Activated naive CD4-positive, alpha-beta T cell treated with anti-CD3 and anti-CD28 coated beads, Interleukin-2, amount 10 ng/mL, durations not matched to agents 7 days and 5 days (primary cell): ENCODE measurements at regions not wholly inside any gene's neighbourhood (a gene's known extent, or its start where the extent isn't known, plus 50 kb on each side); places are given as distances from the start of the nearest gene placed in this dataset.

Source experiments
- CTCF ChIA-PET: fragments of 350-600 bp; sonication (Branson Sonifier 250); formaldehyde crosslinking; loops from one replicate; lab custom pipeline; 2021; ENCODE audit warnings: antibody characterized with exemption; lab: Charles Lee
- DNase-seq: peaks from one replicate; pipeline ENCODE4 v3.0.0-alpha.2; 2020
- H3K27ac Mint-ChIP-seq: one replicate; pipeline ENCODE4 v1.8.0; 2021; ENCODE audit warnings: mild to moderate bottlenecking, moderate library complexity, mixed read lengths
- H3K27me3 Mint-ChIP-seq: one replicate; pipeline ENCODE4 v1.8.0; 2021; ENCODE audit warnings: mild to moderate bottlenecking, mixed read lengths
- H3K36me3 Mint-ChIP-seq: one replicate; pipeline ENCODE4 v1.8.0; 2021; ENCODE audit warnings: mixed read lengths
- H3K4me1 Mint-ChIP-seq: one replicate; pipeline ENCODE4 v1.8.0; 2021; ENCODE audit warnings: mixed read lengths
- H3K4me3 Mint-ChIP-seq: one replicate; pipeline ENCODE4 v1.8.0; 2021; ENCODE audit warnings: mild to moderate bottlenecking, moderate library complexity, mixed read lengths
- H3K9me3 Mint-ChIP-seq: one replicate; pipeline ENCODE4 v1.8.0; 2021; ENCODE audit warnings: mixed read lengths

DNA sequence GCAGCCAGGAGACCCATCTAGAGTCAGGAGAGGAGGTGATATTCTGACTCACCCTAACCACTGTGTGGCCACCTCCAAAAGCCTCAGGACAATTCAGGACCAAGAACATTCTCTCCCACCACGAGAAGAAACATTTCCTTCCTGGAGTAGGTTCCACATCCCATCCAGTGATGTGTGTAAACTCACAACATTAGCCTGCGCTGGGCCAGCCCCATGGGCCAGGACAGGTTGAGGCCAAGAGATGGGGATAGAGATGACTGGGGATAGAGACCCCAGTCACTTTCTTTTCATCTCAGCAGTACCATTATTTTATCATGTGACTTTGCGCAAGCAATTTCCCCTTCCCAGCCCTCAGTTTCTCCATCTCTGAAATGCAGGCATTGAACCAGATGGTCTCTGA is 126.6 kb upstream of the PTPRT start:
- no peaks in the 10 kb centered on the region for H3K27me3 Mint-ChIP-seq

DNA sequence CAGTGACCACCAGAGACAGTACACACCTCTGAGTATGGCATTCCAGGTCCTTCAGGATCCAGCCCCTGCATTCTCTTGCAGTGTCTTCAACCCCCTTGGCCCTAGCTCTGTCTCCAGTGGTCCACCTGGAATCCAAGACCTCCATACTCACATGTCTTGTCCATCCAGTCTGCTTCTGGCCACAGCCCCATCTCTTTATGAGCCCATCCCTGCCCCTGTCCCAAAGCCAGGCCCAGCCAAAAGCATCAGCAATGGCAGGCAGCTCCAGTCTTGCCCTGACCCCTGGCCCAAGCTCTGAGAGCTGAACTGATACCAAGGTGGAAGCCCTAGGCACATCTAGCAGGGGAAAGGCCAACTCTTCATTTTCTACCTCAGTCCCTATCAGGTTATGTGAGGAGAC is 119.6 kb upstream of the PTPRT start:
- no peaks in the 10 kb centered on the region for H3K4me1 Mint-ChIP-seq
- no peak for DNase-seq
- no peak overlapping the region for H3K4me3 Mint-ChIP-seq
- CTCF ChIA-PET, result no interaction called here
- H3K27me3 Mint-ChIP-seq, result peaks cover 4% of the 10 kb centered on the region
- H3K36me3 Mint-ChIP-seq, result no peaks in the 10 kb centered on the region
- H3K9me3 Mint-ChIP-seq, result peaks cover 7% of the 10 kb centered on the region
- no peak overlapping the region for H3K27ac Mint-ChIP-seq

More for the DNA sequence above, 126.6 kb upstream of the PTPRT start:
- H3K27ac Mint-ChIP-seq, result no peak overlapping the region
- no peaks in the 10 kb centered on the region for H3K36me3 Mint-ChIP-seq
- no peak for DNase-seq
- no peaks in the 10 kb centered on the region for H3K4me1 Mint-ChIP-seq
- no peaks in the 10 kb centered on the region for H3K9me3 Mint-ChIP-seq
- CTCF ChIA-PET, result no interaction called here
- H3K4me3 Mint-ChIP-seq, result no peak overlapping the region

DNA sequence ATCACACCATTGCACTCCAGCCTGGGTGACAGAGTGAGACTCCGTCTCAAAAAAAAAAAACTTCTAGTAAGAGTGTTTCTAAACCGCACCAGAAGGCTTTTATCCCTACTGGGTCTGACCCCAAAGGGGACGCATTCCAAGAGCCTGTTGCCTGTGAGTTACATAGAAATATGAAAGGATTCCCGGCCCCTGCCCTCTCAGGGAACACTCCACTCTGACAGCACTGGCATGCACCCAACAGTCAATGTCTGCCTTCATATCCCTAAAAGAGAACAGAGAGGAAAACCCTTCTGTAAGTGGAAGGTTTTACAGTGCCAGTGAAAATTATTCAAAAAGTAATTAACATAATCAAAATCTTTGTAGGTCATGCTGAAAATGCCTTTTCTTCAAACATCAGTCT is 117.1 kb upstream of the PTPRT start:
- DNase-seq, result no peak
- H3K4me1 Mint-ChIP-seq, result no peaks in the 10 kb centered on the region
- H3K4me3 Mint-ChIP-seq, result no peak overlapping the region
- peaks cover 7% of the 10 kb centered on the region for H3K9me3 Mint-ChIP-seq
- H3K36me3 Mint-ChIP-seq, result no peaks in the 10 kb centered on the region
- peaks cover 4% of the 10 kb centered on the region for H3K27me3 Mint-ChIP-seq
- CTCF ChIA-PET, result no interaction called here
- no peak overlapping the region for H3K27ac Mint-ChIP-seq

DNA sequence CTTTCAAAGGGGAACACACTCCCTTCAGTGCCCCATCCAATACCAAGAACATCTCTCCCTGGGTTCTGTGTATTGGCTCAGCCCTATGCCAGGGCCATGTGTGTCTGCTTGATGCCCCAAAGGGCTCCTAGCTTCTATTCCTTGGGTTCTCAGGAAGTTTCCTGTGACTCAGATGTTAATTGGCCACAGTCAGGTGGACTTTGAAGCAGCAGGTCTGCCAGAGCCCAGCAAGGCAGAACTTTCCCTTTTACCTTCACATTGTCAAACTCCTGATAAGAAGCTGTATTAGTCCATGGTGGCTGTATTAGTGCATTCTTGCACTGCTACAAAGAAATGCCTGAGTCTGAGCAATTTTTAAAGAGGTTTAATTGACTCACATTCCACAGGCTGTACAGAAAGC is 116.0 kb upstream of the PTPRT start:
- no peak overlapping the region for H3K4me3 Mint-ChIP-seq
- peaks cover 7% of the 10 kb centered on the region for H3K9me3 Mint-ChIP-seq
- H3K36me3 Mint-ChIP-seq, result no peaks in the 10 kb centered on the region
- no peak for DNase-seq
- no peak overlapping the region for H3K27ac Mint-ChIP-seq
- no peaks in the 10 kb centered on the region for H3K4me1 Mint-ChIP-seq
- CTCF ChIA-PET, result interaction anchor here (0.7 kb wide), 1 partner anchor 232 kb away, joined by 3 read pairs; no protein-coding TSS in a partner anchor
- H3K27me3 Mint-ChIP-seq, result peaks cover under 1% of the 10 kb centered on the region

DNA sequence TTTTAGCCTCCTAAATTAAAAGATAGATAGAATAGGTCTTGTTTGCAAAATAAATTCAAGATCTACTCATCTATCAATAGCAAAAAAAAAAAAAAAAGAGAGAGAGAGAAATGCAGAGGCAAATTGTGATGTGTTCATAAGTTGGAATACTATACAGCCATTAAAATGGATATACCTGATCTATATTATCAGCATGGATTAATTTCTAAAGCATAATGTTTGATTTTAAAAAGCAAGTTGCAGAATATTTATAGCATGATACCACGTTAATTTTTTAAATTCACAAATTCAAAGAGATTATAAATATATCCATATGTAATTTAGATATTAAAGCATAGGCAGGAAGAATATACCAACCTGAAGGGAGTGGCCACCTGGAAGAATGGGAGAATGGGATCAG is 114.9 kb upstream of the PTPRT start:
- no peaks in the 10 kb centered on the region for H3K36me3 Mint-ChIP-seq
- no peak overlapping the region for H3K27ac Mint-ChIP-seq
- H3K27me3 Mint-ChIP-seq, result no peaks in the 10 kb centered on the region
- CTCF ChIA-PET, result no interaction called here
- no peak overlapping the region for H3K4me3 Mint-ChIP-seq
- no peaks in the 10 kb centered on the region for H3K4me1 Mint-ChIP-seq
- DNase-seq, result no peak
- H3K9me3 Mint-ChIP-seq, result peaks cover 5% of the 10 kb centered on the region

DNA sequence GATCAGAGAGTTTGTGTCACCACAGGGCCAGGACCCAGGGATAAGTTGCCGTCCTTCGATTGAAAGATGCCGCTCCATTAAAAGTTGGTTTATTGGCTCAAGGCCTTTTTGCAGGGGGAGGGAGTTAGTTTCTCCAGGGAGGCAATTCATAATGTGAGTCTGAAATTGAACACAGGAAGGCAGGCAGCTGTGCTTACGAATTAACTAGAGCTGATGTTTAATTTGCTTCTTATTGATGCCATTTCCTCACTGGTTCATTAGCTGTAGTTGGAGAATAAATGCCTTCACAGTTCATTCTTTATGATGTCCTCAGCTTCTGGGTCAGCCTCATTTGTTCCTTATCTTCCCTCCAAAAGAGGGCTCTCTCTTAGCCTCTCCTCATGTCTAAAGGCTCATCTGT is 113.2 kb upstream of the PTPRT start:
- no peaks in the 10 kb centered on the region for H3K9me3 Mint-ChIP-seq
- H3K27ac Mint-ChIP-seq, result no peak overlapping the region
- no peak for DNase-seq
- H3K27me3 Mint-ChIP-seq, result no peaks in the 10 kb centered on the region
- H3K36me3 Mint-ChIP-seq, result no peaks in the 10 kb centered on the region
- no peak overlapping the region for H3K4me3 Mint-ChIP-seq
- CTCF ChIA-PET, result no interaction called here
- no peaks in the 10 kb centered on the region for H3K4me1 Mint-ChIP-seq

DNA sequence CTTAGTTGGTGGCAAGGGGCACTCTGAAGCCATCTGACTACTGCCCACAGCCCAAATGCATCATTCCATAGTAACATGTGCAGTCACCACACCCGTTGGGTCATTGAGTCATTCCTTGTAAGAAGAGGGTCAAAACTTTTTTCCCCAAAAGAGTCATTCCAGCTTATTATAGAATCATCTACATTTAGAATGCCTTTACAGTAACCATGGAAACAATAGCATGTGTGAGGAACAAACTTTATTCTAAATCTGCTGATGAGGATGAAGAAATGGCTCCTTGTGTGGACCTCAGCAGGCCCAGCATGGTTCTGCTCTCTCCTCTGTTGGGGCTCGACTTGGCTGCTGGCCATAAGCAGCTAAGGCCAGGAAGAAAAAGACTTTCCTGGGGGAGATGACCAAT is 111.2 kb upstream of the PTPRT start:
- no peaks in the 10 kb centered on the region for H3K36me3 Mint-ChIP-seq
- H3K4me3 Mint-ChIP-seq, result no peak overlapping the region
- H3K4me1 Mint-ChIP-seq, result no peaks in the 10 kb centered on the region
- CTCF ChIA-PET, result no interaction called here
- H3K27me3 Mint-ChIP-seq, result no peaks in the 10 kb centered on the region
- no peak for DNase-seq
- H3K27ac Mint-ChIP-seq, result no peak overlapping the region
- H3K9me3 Mint-ChIP-seq, result peaks cover 6% of the 10 kb centered on the region

DNA sequence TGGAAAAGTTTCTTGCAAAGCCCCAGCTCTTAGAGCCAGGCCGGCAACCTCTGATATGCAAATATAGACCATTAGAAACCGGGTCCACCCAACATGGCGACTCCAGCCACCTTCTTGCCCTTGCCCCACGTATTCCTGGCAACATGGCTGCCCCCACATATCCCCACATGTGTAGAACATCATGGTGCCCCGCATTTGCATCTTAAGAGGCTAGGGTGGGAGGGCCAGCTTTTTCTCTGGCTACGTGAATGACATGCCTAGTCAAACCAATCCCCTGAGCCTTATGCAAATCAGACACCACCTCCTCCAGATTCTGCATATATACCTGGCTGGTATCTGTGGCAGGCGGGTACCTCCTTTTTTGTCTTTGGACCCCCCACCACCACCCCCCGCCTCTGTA is 106.1 kb upstream of the PTPRT start:
- CTCF ChIA-PET, result no interaction called here
- H3K9me3 Mint-ChIP-seq, result peaks cover 9% of the 10 kb centered on the region
- H3K27ac Mint-ChIP-seq, result no peak overlapping the region
- H3K4me3 Mint-ChIP-seq, result no peak overlapping the region
- no peaks in the 10 kb centered on the region for H3K4me1 Mint-ChIP-seq
- no peaks in the 10 kb centered on the region for H3K27me3 Mint-ChIP-seq
- DNase-seq, result no peak
- H3K36me3 Mint-ChIP-seq, result no peaks in the 10 kb centered on the region

DNA sequence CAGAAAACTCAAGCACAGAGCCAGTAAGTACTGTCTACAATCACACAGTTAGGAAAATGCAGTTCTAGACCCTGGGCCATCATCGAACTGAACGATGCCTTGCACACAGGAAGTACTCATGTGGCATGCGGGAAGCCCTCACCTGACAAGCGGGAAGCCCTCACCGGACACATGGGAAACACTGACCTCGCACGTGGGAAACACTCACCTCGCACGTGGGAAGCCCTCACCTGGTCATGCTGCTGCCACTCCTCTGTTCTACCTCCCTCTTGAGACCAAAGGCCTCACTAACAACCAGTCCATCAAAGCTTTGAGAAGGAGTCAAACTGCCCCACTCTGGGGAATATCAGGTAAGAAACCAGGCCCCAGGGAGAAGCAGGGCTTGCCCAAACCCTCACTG is 105.6 kb upstream of the PTPRT start:
- H3K36me3 Mint-ChIP-seq, result no peaks in the 10 kb centered on the region
- DNase-seq, result no peak
- no peaks in the 10 kb centered on the region for H3K4me1 Mint-ChIP-seq
- H3K27me3 Mint-ChIP-seq, result no peaks in the 10 kb centered on the region
- H3K27ac Mint-ChIP-seq, result no peak overlapping the region
- CTCF ChIA-PET, result no interaction called here
- peaks cover 9% of the 10 kb centered on the region for H3K9me3 Mint-ChIP-seq
- no peak overlapping the region for H3K4me3 Mint-ChIP-seq

DNA sequence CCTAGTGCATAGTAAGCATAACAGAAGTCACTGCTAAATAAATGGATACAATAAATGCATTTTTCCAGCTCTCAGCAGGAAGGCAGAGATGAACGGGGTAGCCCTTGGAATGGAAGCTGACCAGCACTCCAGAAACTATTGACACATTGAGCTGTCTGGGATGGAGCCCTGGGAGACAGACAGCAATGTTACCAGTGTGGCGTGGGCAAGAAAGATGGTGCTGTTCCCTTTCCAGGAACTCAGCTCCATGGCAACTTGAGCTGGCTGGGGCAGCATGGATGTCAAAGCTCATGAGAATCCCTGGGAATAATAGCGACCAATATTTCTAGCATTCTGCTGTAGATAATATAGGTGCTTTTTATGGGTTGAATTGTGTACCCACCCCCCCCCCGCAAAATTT is 104.3 kb upstream of the PTPRT start:
- no peaks in the 10 kb centered on the region for H3K27me3 Mint-ChIP-seq
- CTCF ChIA-PET, result no interaction called here
- H3K27ac Mint-ChIP-seq, result no peak overlapping the region
- H3K9me3 Mint-ChIP-seq, result peaks cover 9% of the 10 kb centered on the region
- no peak for DNase-seq
- H3K4me3 Mint-ChIP-seq, result no peak overlapping the region
- H3K36me3 Mint-ChIP-seq, result no peaks in the 10 kb centered on the region
- H3K4me1 Mint-ChIP-seq, result no peaks in the 10 kb centered on the region

DNA sequence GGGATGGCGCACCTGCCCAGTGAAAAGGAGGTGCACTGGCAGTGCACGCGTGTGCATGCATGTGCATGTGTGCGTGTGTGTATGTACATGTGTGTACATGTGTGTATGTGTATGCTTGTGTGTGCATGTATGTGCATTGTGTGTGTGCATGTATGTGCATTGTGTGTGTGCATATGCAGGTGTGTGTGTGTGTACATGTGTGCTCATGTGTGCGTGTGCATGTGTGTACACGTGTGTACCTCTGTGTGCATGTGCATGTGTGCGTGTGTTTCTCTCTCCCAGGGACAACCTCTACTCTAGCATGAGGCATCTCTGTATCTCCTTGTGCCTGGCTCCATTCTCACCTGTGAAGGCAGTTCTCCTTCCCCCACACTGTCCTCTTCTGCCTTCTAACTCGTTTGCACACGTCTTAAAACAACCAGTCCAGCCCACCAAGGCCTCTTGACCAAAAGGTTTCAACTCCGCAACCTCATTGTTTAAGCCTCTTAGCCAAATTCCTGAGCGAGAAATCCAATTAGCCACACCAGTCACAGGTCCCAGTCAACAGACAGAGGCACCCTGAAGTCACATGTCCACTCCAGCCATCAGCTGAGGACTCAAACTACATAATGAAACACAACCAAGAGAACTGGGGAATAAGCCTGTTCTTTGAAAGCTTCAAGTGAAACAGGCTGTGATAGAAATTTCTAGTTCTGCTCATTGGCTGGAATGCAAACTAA is 103.5 kb upstream of the PTPRT start:
- no peaks in the 10 kb centered on the region for H3K4me1 Mint-ChIP-seq
- CTCF ChIA-PET, result no interaction called here
- DNase-seq, result no peak
- H3K27me3 Mint-ChIP-seq, result no peaks in the 10 kb centered on the region
- H3K36me3 Mint-ChIP-seq, result no peaks in the 10 kb centered on the region
- H3K4me3 Mint-ChIP-seq, result no peak overlapping the region
- peaks cover 9% of the 10 kb centered on the region for H3K9me3 Mint-ChIP-seq
- H3K27ac Mint-ChIP-seq, result no peak overlapping the region

DNA sequence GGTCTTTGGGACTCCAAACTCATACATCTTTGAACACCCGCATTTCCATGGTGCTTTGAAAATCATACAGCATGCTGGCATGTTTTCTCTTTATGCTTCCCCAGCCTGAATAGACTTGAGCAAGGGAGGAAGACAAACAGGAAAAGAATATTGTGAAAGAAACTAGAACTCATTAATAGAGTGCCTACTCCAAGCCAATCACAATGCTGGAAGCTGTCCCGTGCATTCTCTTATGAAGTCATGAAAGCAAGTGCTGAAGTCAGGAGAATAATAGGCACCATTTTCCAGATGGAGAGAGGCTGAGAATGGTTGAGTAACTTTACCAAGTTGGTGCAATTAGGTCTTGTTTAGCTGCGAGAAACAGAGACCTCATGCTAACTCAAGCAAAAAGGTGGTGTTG is 102.5 kb upstream of the PTPRT start:
- Mint-ChIP-seq H3K4me3 (no peak overlapping the region), H3K9me3 (peaks cover 9% of the 10 kb centered on the region), H3K36me3 (no peaks in the 10 kb centered on the region), H3K4me1 (no peaks in the 10 kb centered on the region), H3K27me3 (no peaks in the 10 kb centered on the region), H3K27ac (no peak overlapping the region)
- no peak for DNase-seq
- CTCF ChIA-PET, result no interaction called here

DNA sequence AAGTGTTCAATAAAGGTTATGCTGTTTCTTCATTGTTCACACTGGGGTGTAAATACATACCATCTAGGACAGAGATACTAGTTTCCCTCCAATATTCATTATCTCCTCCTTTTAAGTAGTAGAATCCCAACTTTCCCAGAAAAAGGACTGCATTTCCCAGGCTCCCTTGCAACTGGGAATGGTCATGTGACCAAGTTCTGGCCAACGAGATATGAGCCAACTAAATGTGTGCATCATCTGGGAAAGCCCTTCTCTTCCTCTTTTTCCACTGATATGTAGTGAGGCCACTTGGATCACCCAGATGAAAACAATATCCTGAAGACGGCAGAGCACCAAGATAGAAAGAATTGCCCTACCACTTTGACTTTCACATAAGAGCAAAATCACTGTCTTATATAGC is 97.9 kb upstream of the PTPRT start:
- no peak overlapping the region for H3K4me3 Mint-ChIP-seq
- CTCF ChIA-PET, result no interaction called here
- no peaks in the 10 kb centered on the region for H3K4me1 Mint-ChIP-seq
- peaks cover 7% of the 10 kb centered on the region for H3K27me3 Mint-ChIP-seq
- no peaks in the 10 kb centered on the region for H3K9me3 Mint-ChIP-seq
- no peaks in the 10 kb centered on the region for H3K36me3 Mint-ChIP-seq
- H3K27ac Mint-ChIP-seq, result no peak overlapping the region
- no peak for DNase-seq

DNA sequence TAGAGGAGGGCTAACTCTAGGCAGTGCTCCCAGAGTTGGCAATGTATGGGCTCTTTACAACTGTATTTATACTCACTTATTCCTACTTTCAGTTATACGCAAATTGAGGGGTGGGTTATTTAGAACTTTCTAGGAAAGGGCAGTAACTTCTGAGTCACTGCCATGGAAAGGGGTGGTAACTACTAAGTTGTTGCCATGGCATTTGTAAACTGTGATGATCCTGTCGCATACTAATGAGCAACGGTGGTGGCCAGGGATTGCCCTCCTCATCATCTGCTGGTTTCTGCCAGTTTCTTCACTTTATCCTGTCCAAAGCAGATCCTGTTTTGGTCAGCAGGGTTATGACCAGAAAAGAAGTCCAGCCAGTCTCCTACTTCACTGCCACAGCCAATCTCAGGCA is 95.5 kb upstream of the PTPRT start:
- no peak for DNase-seq
- Mint-ChIP-seq H3K9me3 (peaks cover 4% of the 10 kb centered on the region), H3K4me3 (no peak overlapping the region), H3K4me1 (no peaks in the 10 kb centered on the region), H3K27me3 (peaks cover 7% of the 10 kb centered on the region), H3K27ac (no peak overlapping the region), H3K36me3 (no peaks in the 10 kb centered on the region)
- CTCF ChIA-PET, result no interaction called here

DNA sequence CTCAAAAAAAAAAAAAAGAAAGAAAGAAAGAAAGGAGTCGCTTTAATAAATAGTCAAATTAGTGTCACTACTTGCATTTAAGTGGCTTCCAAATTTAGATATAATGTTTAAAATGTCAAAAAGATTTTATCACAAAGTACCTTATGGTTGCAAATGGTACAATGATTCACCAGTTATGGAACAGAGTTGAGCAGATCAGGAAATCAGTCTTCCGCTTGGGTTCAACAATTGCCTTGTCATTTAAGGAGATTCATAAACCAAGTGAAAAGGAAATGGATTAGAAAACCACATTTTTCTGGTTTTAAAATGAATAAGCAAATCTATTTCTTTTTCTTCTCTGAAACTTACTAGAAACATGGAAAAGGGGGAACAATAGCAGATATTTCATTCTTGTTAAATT is 94.8 kb upstream of the PTPRT start:
- Mint-ChIP-seq H3K36me3 (no peaks in the 10 kb centered on the region), H3K27me3 (peaks cover 7% of the 10 kb centered on the region), H3K9me3 (peaks cover 4% of the 10 kb centered on the region), H3K4me1 (no peaks in the 10 kb centered on the region), H3K27ac (no peak overlapping the region), H3K4me3 (no peak overlapping the region)
- CTCF ChIA-PET, result no interaction called here
- no peak for DNase-seq

DNA sequence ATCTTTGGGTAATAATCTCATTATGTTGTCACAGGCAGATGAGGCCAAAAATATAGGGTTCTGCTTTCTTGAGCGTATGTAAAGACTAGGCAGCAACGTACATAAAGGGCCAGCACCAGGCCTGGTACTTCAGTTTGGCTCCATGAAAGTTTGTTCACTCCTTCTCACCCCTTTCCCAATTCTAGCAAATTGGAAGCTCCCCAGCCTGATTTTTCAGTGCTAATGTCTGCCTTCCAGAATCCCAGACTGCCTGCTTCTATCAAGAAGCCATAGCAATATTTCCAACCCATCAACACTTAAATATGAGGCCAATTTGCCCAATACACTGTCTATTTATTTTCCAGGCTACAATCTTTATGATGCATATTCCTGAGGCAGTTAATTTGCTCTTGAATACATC is 93.4 kb upstream of the PTPRT start:
- Mint-ChIP-seq H3K4me1 (no peaks in the 10 kb centered on the region), H3K9me3 (peaks cover 4% of the 10 kb centered on the region), H3K27ac (no peak overlapping the region), H3K36me3 (no peaks in the 10 kb centered on the region), H3K4me3 (no peak overlapping the region), H3K27me3 (peaks cover 7% of the 10 kb centered on the region)
- CTCF ChIA-PET, result no interaction called here
- DNase-seq, result no peak
